Osteocyte (in vitro differentiated cells): ENCODE measurements at regions not wholly inside any gene's neighbourhood (a gene's known extent, or its start where the extent isn't known, plus 50 kb on each side); places are given as distances from the start of the nearest gene placed in this dataset.

Experiments
- DNase-seq: peaks from one replicate; pipeline ENCODE4 v3.0.0; 2021; ENCODE audit warnings: mixed read lengths; ENCODE audit not compliant: unreplicated experiment; ENCODE audit errors: extremely low spot score
- H3K27ac Mint-ChIP-seq: one replicate; pipeline ENCODE4 v1.8.0; 2021; ENCODE audit warnings: mild to moderate bottlenecking, mixed read lengths; ENCODE audit not compliant: unreplicated experiment
- H3K27me3 Mint-ChIP-seq: one replicate; pipeline ENCODE4 v1.8.0; 2021; ENCODE audit warnings: mixed read lengths; ENCODE audit not compliant: unreplicated experiment
- H3K36me3 Mint-ChIP-seq: one replicate; pipeline ENCODE4 v1.8.0; 2021; ENCODE audit warnings: mixed read lengths; ENCODE audit not compliant: unreplicated experiment
- H3K4me1 Mint-ChIP-seq: one replicate; pipeline ENCODE4 v1.8.0; 2021; ENCODE audit warnings: mixed read lengths; ENCODE audit not compliant: unreplicated experiment
- H3K4me3 Mint-ChIP-seq: one replicate; pipeline ENCODE4 v1.8.0; 2021; ENCODE audit warnings: mild to moderate bottlenecking, moderate library complexity, mixed read lengths; ENCODE audit not compliant: unreplicated experiment
- H3K9me3 Mint-ChIP-seq: one replicate; pipeline ENCODE4 v1.8.0; 2021; ENCODE audit warnings: mixed read lengths; ENCODE audit not compliant: unreplicated experiment
- CTCF ChIP-seq: fragments of 200-600 bp; sonication (generic); IDR thresholded peaks from 2 replicates; pipeline ENCODE4 v1.5.0; 2021; ENCODE audit warnings: antibody characterized with exemption, mild to moderate bottlenecking, moderate library complexity

GRCh38 chr2:60071490-60071831, 482.0 kb downstream of the BCL11A start:
- DNase-seq, result no peak
- no peak for TF ChIP-seq CTCF
- no peak overlapping the region for H3K4me3 Mint-ChIP-seq

GRCh38 chr2:60070736-60071489, 482.5 kb downstream of the BCL11A start:
- Mint-ChIP-seq H3K27me3 (peaks cover 3% of the 10 kb centered on the region), H3K4me3 (no peak overlapping the region), H3K27ac (no peak overlapping the region), H3K36me3 (no peaks in the 10 kb centered on the region), H3K4me1 (no peaks in the 10 kb centered on the region), H3K9me3 (no peaks in the 10 kb centered on the region)
- DNase-seq, result no peak
- no peak for TF ChIP-seq CTCF

More at GRCh38 chr2:60071490-60071831, 482.0 kb downstream of the BCL11A start:
- Mint-ChIP-seq H3K27ac (no peak overlapping the region), H3K9me3 (no peaks in the 10 kb centered on the region), H3K27me3 (peaks cover 3% of the 10 kb centered on the region), H3K4me1 (no peaks in the 10 kb centered on the region), H3K36me3 (no peaks in the 10 kb centered on the region)

GRCh38 chr2:60070196-60070595, 483.3 kb downstream of the BCL11A start:
- Mint-ChIP-seq H3K36me3 (no peaks in the 10 kb centered on the region), H3K27ac (no peak overlapping the region), H3K27me3 (peaks cover 3% of the 10 kb centered on the region), H3K9me3 (no peaks in the 10 kb centered on the region), H3K4me1 (no peaks in the 10 kb centered on the region), H3K4me3 (no peak overlapping the region)
- DNase-seq, result no peak
- no peak for TF ChIP-seq CTCF

- no peak overlapping the region for H3K27ac Mint-ChIP-seq
- no peaks in the 10 kb centered on the region for H3K9me3 Mint-ChIP-seq
- TF ChIP-seq CTCF, result no peak
- H3K36me3 Mint-ChIP-seq, result no peaks in the 10 kb centered on the region
- H3K27me3 Mint-ChIP-seq, result peaks cover 3% of the 10 kb centered on the region
- H3K4me3 Mint-ChIP-seq, result no peak overlapping the region
- DNase-seq, result no peak
- H3K4me1 Mint-ChIP-seq, result no peaks in the 10 kb centered on the region
These were observed 484.7 kb downstream of the BCL11A start for GRCh38 chr2:60068755-60069154.

GRCh38 chr2:60067006-60067405, 486.4 kb downstream of the BCL11A start:
- H3K9me3 Mint-ChIP-seq, result no peaks in the 10 kb centered on the region
- no peak for TF ChIP-seq CTCF
- no peaks in the 10 kb centered on the region for H3K4me1 Mint-ChIP-seq
- H3K27ac Mint-ChIP-seq, result no peak overlapping the region
- H3K4me3 Mint-ChIP-seq, result no peak overlapping the region
- H3K36me3 Mint-ChIP-seq, result no peaks in the 10 kb centered on the region
- no peak for DNase-seq
- H3K27me3 Mint-ChIP-seq, result peaks cover 3% of the 10 kb centered on the region
